Non-pigmented ciliary epithelial cell (primary cell): ENCODE measurements at regions not wholly inside any gene's neighbourhood (a gene's known extent, or its start where the extent isn't known, plus 50 kb on each side); places are given as distances from the start of the nearest gene placed in this dataset.

Experiments
- DNase-seq: peaks from one replicate; pipeline ENCODE4 v3.0.0-alpha.2; 2010; ENCODE audit warnings: low read depth

DNA sequence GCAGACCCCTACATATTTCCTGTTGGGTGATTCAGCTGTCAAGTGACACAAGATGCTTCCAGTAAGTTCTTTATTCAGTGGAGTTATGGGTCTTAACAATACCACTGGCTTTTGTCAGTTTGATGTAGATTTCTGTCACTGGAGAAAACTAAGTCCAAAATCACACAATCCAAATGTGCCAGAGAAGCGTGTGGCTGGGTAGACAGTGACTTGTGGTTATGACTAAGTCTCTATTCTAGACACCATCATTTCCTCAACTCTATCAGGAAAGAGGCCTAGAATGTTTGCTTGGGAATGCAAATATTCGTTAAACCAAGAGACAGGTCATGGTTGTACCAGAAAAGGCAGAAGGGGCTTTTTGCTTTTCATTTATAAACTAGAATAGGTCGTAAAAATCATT, 54.4 kb upstream of the HS3ST1 start:
- DNase-seq: no peak

DNA sequence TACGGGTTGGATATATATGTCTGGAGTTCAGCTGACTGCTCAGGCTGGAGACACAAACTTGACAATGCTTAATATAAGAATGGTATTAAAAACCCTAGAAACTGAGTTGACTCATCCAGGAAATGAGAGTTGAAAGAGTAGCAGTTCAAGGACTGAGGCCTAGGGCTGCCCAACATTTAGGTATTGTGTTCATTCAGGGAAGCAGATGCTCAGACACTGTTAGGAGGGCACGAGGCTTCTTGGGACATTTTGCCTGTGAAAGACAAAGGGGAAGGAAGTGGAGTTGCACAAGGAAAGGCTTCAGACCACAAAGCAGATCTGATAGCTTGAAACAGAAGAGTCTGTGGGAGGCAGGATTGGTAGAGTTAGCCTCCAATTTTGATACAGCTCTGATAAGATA, 52.0 kb upstream of the HS3ST1 start:
- no peak for DNase-seq
